Activated CD4-positive, alpha-beta T cell treated with anti-CD3 and anti-CD28 coated beads for 48 hours (primary cell): ENCODE measurements at regions not wholly inside any gene's neighbourhood (a gene's known extent, or its start where the extent isn't known, plus 50 kb on each side); places are given as distances from the start of the nearest gene placed in this dataset.
A peak's percentile ranks its signal among the peaks of the same experiment; 100 is the strongest.
"Not testable (repeated sequence)": the region's sequence is repeated elsewhere in the genome, so short reads cannot be mapped to it uniquely, and the experiment has no call there.

Experiments used
- DNase-seq: peaks from one replicate; pipeline ENCODE4 v3.0.0-alpha.2; 2020

GRCh38 chr15:30195355-30196008 is 60.6 kb downstream of the GOLGA8T start:
- DNase-seq = not testable (repeated sequence)

GRCh38 chr15:30196009-30196375 is 61.1 kb downstream of the GOLGA8T start:
- DNase-seq = peak; percentile 17

GRCh38 chr15:30196769-30197168 is 61.9 kb downstream of the GOLGA8T start:
- DNase-seq = not testable (repeated sequence)

- not testable (repeated sequence) for DNase-seq
Observed at GRCh38 chr15:30201517-30201916, 66.7 kb downstream of the GOLGA8T start.

DNA sequence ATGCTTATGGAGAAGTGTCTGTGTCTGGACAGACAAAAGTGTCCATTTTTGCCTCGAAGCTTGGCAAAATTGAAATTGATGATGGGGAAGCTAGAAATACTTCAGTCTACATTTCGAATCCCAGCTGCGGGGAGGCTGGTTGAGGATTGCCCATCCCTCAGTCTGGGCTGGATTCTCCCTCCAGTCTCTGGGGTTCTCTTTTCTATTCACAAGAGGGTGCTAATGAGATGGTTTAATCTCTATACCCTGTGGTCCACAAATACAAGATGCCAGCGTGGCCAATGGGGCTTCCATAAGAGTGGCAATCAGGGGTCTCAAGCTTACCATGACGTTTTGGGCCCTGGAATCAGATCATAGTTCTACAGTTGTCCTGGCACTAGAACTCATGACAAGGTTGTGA is 78.9 kb downstream of the GOLGA8T start:
- DNase-seq = not testable (repeated sequence)

- not testable (repeated sequence) for DNase-seq
Observed at GRCh38 chr15:30221803-30222202, 87.0 kb downstream of the GOLGA8T start.

GRCh38 chr15:30222798-30223591 is 88.1 kb downstream of the GOLGA8T start:
- DNase-seq = not testable (repeated sequence)

DNA sequence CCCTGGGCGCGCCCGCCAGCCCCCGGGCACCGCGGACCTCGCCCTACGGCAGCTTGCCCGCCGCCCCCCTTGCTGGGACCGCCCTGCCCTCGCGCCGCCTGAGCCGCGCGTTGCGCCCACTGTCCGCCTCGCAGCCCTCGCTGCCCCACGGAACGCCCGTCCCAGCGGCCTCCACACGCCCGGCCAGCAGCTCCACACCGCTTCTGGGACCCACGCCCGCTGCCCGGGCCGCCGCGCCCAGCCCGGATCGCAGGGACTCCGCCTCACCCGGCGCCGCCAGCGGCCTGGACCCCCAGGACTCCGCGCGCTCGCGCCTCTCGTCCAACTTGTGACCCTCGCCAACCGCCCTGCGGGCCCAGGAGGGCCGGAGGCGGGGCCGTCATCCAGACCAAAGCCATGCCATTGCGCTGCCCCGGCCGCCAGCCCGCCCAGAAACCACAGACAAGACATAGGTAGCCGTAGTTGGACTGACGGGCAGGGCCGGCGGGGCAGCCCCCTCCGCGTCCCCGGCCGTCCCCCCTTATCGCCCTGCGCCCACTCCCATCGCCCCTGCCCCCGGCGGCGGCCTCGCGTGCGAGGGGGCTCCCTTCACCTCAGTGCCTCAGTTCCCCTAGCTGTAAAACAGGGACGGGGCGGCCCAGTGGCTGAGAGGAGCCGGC is 90.5 kb downstream of the GOLGA8T start:
- DNase-seq = not testable (repeated sequence)

DNA sequence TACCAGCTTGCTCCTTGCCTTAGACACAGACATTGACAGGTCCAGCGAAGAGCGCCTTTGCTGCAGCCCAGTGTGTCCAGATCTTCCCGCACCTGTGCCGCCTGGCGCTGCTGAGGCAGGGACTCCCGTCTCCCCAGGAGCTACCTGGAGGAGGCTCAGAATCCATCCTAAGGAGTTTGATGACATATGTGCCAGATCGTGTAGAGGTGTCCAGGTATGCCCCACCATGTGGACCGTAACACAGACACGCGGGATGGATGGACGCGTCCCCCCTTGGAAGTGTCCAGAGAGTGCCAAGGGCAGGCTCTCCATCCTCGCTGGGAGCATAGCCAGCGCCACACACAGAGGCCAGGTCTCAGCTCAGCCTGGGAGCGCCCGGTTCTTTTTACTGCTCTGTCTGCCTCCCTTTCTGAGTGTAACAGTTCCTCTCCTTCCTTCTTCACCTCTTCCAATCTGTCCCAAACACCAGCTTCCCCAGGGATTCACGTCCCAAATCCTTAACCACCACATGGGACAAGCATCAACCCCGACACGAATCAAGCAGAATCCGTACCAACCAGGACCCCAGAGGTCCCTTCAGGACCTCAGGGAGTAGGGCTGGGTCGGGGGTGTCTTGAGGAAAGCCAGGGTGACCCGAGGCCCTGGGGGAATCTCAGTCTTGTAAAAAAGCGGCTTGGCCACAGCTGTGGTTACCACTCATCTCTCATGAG is 126.7 kb downstream of the GOLGA8T start:
- DNase-seq = not testable (repeated sequence)

DNA sequence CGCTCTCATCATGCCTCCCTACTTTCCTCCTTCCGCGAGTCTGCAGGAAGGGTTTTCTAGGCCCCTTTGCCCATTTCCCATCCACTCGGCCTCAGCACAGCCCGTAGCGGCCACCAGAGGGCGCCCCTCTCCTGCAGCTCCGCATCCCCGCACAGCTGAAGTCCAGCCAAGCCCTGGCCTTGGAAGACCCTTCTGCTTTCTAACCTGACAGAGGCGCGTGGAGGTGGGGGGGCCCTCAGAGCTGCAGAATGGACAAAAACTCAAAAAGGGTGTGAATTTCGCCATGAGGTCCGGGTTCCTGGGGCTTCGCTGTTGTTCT is 127.2 kb downstream of the GOLGA8T start:
- DNase-seq = not testable (repeated sequence)

DNA sequence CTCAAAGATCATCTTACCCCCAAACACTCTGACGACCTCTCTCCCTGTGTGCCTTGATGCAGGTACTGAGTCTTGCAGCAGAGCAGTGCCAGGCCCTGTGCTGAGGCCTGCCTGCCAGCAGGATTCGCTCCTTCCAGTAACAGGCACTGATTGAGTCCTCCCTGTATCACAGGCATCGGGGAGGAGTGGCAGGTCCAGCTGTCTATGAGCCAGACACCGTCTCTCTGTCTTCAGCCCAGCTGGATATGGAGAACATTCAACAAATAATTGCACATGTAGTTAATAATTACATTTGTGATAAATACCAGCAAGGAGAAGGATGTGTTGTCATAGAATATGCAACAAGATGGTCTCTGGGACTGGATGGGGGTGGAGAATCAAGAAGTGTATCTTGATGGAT is 129.1 kb downstream of the GOLGA8T start:
- DNase-seq = not testable (repeated sequence)

- DNase-seq = not testable (repeated sequence)
Observed at GRCh38 chr15:30295150-30295844, 98.0 kb downstream of the CHRFAM7A start.

DNA sequence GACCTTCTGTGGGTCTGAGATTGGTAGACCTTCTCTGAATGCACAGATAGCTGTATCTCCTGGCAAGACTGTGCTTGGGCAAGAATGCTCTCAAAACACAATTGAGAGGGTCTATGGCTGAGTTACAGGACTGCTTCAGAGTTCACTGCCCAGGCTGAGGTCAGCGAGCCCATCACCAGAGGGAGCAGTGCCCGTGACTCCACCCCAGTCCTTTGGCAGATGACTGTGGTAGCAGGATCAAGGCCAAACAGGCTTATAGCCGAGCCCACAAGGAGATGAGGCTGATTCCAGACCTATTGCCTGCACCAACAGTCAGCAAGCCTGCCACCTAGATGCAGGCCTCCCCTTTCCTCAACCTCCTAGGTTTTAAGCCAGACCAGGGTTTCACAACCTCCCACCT is 89.4 kb downstream of the CHRFAM7A start:
- not testable (repeated sequence) for DNase-seq
